22Rv1 (cell line): ENCODE measurements at regions not wholly inside any gene's neighbourhood (a gene's known extent, or its start where the extent isn't known, plus 50 kb on each side); places are given as distances from the start of the nearest gene placed in this dataset.

Source experiments
- ZFX ChIP-seq: fragments of 450-650 bp; IDR thresholded peaks from 2 replicates; pipeline ENCODE4 v1.6.1; 2017; ENCODE audit warnings: antibody characterized with exemption, borderline replicate concordance
- TF ChIP-seq, protein P1 (sequence below): fragments of 450-650 bp; IDR thresholded peaks from 2 replicates; pipeline ENCODE4 v1.5.1; 2017; ENCODE audit warnings: mild to moderate bottlenecking

- TF ChIP-seq, protein P1, sequence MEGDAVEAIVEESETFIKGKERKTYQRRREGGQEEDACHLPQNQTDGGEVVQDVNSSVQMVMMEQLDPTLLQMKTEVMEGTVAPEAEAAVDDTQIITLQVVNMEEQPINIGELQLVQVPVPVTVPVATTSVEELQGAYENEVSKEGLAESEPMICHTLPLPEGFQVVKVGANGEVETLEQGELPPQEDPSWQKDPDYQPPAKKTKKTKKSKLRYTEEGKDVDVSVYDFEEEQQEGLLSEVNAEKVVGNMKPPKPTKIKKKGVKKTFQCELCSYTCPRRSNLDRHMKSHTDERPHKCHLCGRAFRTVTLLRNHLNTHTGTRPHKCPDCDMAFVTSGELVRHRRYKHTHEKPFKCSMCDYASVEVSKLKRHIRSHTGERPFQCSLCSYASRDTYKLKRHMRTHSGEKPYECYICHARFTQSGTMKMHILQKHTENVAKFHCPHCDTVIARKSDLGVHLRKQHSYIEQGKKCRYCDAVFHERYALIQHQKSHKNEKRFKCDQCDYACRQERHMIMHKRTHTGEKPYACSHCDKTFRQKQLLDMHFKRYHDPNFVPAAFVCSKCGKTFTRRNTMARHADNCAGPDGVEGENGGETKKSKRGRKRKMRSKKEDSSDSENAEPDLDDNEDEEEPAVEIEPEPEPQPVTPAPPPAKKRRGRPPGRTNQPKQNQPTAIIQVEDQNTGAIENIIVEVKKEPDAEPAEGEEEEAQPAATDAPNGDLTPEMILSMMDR: no peak
- no peak for TF ChIP-seq ZFX
These were observed 105.8 kb upstream of the TMPO start for GRCh38 chr12:98409548-98409947.
